GM18867 (cell line): ENCODE measurements at regions not wholly inside any gene's neighbourhood (a gene's known extent, or its start where the extent isn't known, plus 50 kb on each side); places are given as distances from the start of the nearest gene placed in this dataset.

Experiments used
- ATAC-seq: cut with Tn5 transposase; IDR thresholded peaks from one replicate; pipeline ENCODE4 v1.9.1; 2021; ENCODE audit warnings: mild to moderate bottlenecking, moderate library complexity; ENCODE audit not compliant: unreplicated experiment

GRCh38 chr4:165666836-165667235, 206.2 kb upstream of the TLL1 start:
- ATAC-seq, result no peak

- no peak for ATAC-seq
Measured at GRCh38 chr4:165667969-165668368, 205.1 kb upstream of the TLL1 start.

GRCh38 chr4:165668694-165669093, 204.3 kb upstream of the TLL1 start:
- no peak for ATAC-seq

GRCh38 chr4:165677081-165677480, 196.0 kb upstream of the TLL1 start:
- ATAC-seq, result no peak

- ATAC-seq, result no peak
Measured at GRCh38 chr4:165678236-165678935, 194.7 kb upstream of the TLL1 start.

- ATAC-seq, result no peak
Measured at GRCh38 chr4:165678936-165679325, 194.1 kb upstream of the TLL1 start.

GRCh38 chr4:165680821-165681220, 192.2 kb upstream of the TLL1 start:
- ATAC-seq, result no peak

GRCh38 chr4:165682611-165683010, 190.4 kb upstream of the TLL1 start:
- no peak for ATAC-seq

GRCh38 chr4:165684177-165684805, 188.7 kb upstream of the TLL1 start:
- ATAC-seq, result no peak

GRCh38 chr4:165686756-165687155, 186.3 kb upstream of the TLL1 start:
- ATAC-seq, result no peak

- ATAC-seq, result no peak
Measured at GRCh38 chr4:165689159-165689558, 183.9 kb upstream of the TLL1 start.

GRCh38 chr4:165692082-165692481, 181.0 kb upstream of the TLL1 start:
- ATAC-seq, result no peak

- no peak for ATAC-seq
Measured at GRCh38 chr4:165698272-165698671, 174.8 kb upstream of the TLL1 start.

- ATAC-seq, result no peak
Measured at GRCh38 chr4:165699055-165699454, 174.0 kb upstream of the TLL1 start.

- peak; percentile 69 for ATAC-seq
Measured at GRCh38 chr4:165700855-165701254, 172.2 kb upstream of the TLL1 start.

- no peak for ATAC-seq
Measured at GRCh38 chr4:165707128-165707527, 165.9 kb upstream of the TLL1 start.

GRCh38 chr4:165709516-165709915, 163.5 kb upstream of the TLL1 start:
- ATAC-seq, result no peak

GRCh38 chr4:165709973-165710526, 163.0 kb upstream of the TLL1 start:
- no peak for ATAC-seq

- no peak for ATAC-seq
Measured at GRCh38 chr4:165711436-165711835, 161.6 kb upstream of the TLL1 start.

GRCh38 chr4:165711912-165712311, 161.1 kb upstream of the TLL1 start:
- ATAC-seq, result no peak

GRCh38 chr4:165714650-165715049, 158.4 kb upstream of the TLL1 start:
- ATAC-seq, result no peak

GRCh38 chr4:165715211-165715610, 157.8 kb upstream of the TLL1 start:
- no peak for ATAC-seq
